Upper lobe of left lung (tissue), 4 donors: ENCODE measurements at regions not wholly inside any gene's neighbourhood (a gene's known extent, or its start where the extent isn't known, plus 50 kb on each side); places are given as distances from the start of the nearest gene placed in this dataset.

Source experiments
- EP300 ChIP-seq, 4 donors: sonication (generic); formaldehyde crosslinking; IDR thresholded peaks; one replicate each; pipeline ENCODE4 v1.5.1; 2017; ENCODE audit warnings: antibody characterized with exemption in 4 of 4, control low read depth in 2 of 4
- POLR2A ChIP-seq, 4 donors: fragments of 450-650 bp; IDR thresholded peaks; one replicate each; pipeline ENCODE4 v1.5.1; 2016 to 2017; ENCODE audit warnings: antibody characterized with exemption in 4 of 4, mild to moderate bottlenecking in 2 of 4

DNA sequence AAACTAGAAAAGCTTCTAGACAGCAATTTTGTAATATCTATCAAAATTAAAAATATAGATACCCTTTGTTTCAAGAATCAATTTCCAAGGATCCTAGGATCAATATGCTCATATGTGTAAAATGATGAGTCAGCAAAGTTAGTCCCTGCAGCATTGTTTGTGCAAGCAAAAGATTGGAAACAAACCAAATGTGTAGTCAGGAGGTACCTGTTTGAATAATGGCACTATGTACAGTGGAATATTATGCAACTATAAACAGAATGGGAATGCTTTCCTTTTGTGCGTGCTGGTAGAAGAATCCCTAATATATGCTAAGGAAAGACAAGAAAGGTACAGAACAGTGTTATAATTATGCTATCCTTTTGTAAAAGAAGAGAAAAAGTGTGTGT is 58.5 kb upstream of the PJA2 start:
- no peak for TF ChIP-seq POLR2A (IDR thresholded peaks at IDR 0.05)
- no peak for TF ChIP-seq EP300 (IDR thresholded peaks at IDR 0.05)
